IPS-15b (cell line): ENCODE measurements at regions not wholly inside any gene's neighbourhood (a gene's known extent, or its start where the extent isn't known, plus 50 kb on each side); places are given as distances from the start of the nearest gene placed in this dataset.

ENCODE experiments used
- H3K27me3 ChIP-seq: one replicate; pipeline ENCODE4 v1.6.1; 2013; ENCODE audit warnings: low read length; ENCODE audit not compliant: control insufficient read depth, insufficient read depth
- H3K36me3 ChIP-seq: one replicate; pipeline ENCODE4 v1.6.1; 2013; ENCODE audit warnings: low read length; ENCODE audit not compliant: control insufficient read depth, insufficient read depth
- H3K4me1 ChIP-seq: one replicate; pipeline ENCODE4 v1.6.1; 2013; ENCODE audit warnings: mild to moderate bottlenecking, low read length; ENCODE audit not compliant: control insufficient read depth, insufficient read depth
- H3K4me3 ChIP-seq: one replicate; pipeline ENCODE4 v1.5.1; 2013; ENCODE audit warnings: low read depth, low read length
- H3K9ac ChIP-seq: one replicate; pipeline ENCODE4 v1.6.1; 2013; ENCODE audit warnings: low read depth, mild to moderate bottlenecking, low read length
- H3K9me3 ChIP-seq: one replicate; pipeline ENCODE4 v1.6.1; 2013; ENCODE audit warnings: mild to moderate bottlenecking, low read length; ENCODE audit not compliant: control insufficient read depth, insufficient read depth

GRCh38 chr1:72662918-72663317 is 380.6 kb upstream of the NEGR1 start:
- H3K36me3 ChIP-seq = no peaks in the 10 kb centered on the region
- no peaks in the 10 kb centered on the region for H3K27me3 ChIP-seq
- H3K4me1 ChIP-seq = no peaks in the 10 kb centered on the region
- H3K9me3 ChIP-seq = no peaks in the 10 kb centered on the region
- no peak overlapping the region for H3K4me3 ChIP-seq
- no peak overlapping the region for H3K9ac ChIP-seq

GRCh38 chr1:72650843-72651435 is 368.6 kb upstream of the NEGR1 start:
- no peak overlapping the region for H3K4me3 ChIP-seq
- no peaks in the 10 kb centered on the region for H3K36me3 ChIP-seq
- no peaks in the 10 kb centered on the region for H3K4me1 ChIP-seq
- H3K9ac ChIP-seq = no peak overlapping the region
- H3K9me3 ChIP-seq = no peaks in the 10 kb centered on the region
- H3K27me3 ChIP-seq = no peaks in the 10 kb centered on the region

DNA sequence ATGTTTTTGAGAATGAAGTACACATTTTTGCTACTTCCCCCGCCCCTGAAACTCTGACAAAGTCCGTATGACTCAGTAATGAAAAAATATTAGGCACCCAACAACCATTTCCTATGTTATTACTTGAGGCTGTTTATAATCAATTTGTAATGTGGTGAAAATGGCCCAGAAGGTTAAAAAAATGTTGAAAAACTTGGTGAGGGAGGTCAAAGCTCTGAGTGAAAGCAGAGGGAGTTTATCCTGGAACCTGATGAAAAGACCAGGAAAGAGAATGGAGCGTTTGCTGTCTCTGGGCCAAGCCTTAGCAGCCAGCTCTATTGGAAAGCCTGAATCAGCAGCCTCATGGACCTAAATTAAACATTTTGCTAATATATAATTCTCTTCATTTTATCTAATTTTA is 367.7 kb upstream of the NEGR1 start:
- no peaks in the 10 kb centered on the region for H3K9me3 ChIP-seq
- H3K4me1 ChIP-seq = no peaks in the 10 kb centered on the region
- H3K27me3 ChIP-seq = no peaks in the 10 kb centered on the region
- H3K36me3 ChIP-seq = no peaks in the 10 kb centered on the region
- H3K4me3 ChIP-seq = no peak overlapping the region
- H3K9ac ChIP-seq = no peak overlapping the region

GRCh38 chr1:72649211-72649888 is 367.0 kb upstream of the NEGR1 start:
- H3K36me3 ChIP-seq = no peaks in the 10 kb centered on the region
- H3K9me3 ChIP-seq = no peaks in the 10 kb centered on the region
- H3K4me3 ChIP-seq = no peak overlapping the region
- no peaks in the 10 kb centered on the region for H3K27me3 ChIP-seq
- H3K4me1 ChIP-seq = no peaks in the 10 kb centered on the region
- H3K9ac ChIP-seq = no peak overlapping the region

GRCh38 chr1:72648465-72648864 is 366.1 kb upstream of the NEGR1 start:
- Histone ChIP-seq H3K9me3 (no peaks in the 10 kb centered on the region), H3K27me3 (no peaks in the 10 kb centered on the region), H3K4me1 (no peaks in the 10 kb centered on the region), H3K4me3 (no peak overlapping the region), H3K9ac (no peak overlapping the region), H3K36me3 (no peaks in the 10 kb centered on the region)

DNA sequence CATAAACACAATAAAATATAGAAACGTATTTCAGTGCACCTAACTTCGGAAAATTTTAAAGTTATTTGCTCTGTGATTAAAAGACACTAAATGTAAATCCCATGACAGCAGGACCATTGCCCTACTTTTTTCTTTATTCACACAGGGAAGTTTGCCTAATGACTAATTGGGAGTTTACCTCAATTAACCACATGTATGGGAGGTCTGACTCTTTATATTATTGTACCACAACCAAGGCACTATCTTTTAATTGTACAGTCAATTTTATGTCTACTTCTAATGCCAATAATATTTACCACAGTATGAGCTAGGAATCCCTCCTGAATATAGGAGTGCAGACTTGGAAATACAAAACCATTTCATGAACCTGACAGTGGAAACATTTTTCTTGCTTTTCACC is 360.8 kb upstream of the NEGR1 start:
- no peak overlapping the region for H3K9ac ChIP-seq
- no peaks in the 10 kb centered on the region for H3K9me3 ChIP-seq
- H3K4me3 ChIP-seq = no peak overlapping the region
- no peaks in the 10 kb centered on the region for H3K36me3 ChIP-seq
- no peaks in the 10 kb centered on the region for H3K27me3 ChIP-seq
- peaks cover under 1% of the 10 kb centered on the region for H3K4me1 ChIP-seq

GRCh38 chr1:72637593-72637992 is 355.3 kb upstream of the NEGR1 start:
- H3K36me3 ChIP-seq = no peaks in the 10 kb centered on the region
- no peak overlapping the region for H3K9ac ChIP-seq
- no peaks in the 10 kb centered on the region for H3K27me3 ChIP-seq
- H3K4me1 ChIP-seq = peaks cover 5% of the 10 kb centered on the region
- no peak overlapping the region for H3K4me3 ChIP-seq
- H3K9me3 ChIP-seq = no peaks in the 10 kb centered on the region

- no peaks in the 10 kb centered on the region for H3K36me3 ChIP-seq
- H3K9ac ChIP-seq = no peak overlapping the region
- H3K27me3 ChIP-seq = no peaks in the 10 kb centered on the region
- H3K4me1 ChIP-seq = peaks cover 5% of the 10 kb centered on the region
- no peak overlapping the region for H3K4me3 ChIP-seq
- no peaks in the 10 kb centered on the region for H3K9me3 ChIP-seq
These were observed 354.3 kb upstream of the NEGR1 start for GRCh38 chr1:72636631-72637030.

- H3K9ac ChIP-seq = no peak overlapping the region
- H3K4me1 ChIP-seq = peaks cover 5% of the 10 kb centered on the region
- no peaks in the 10 kb centered on the region for H3K27me3 ChIP-seq
- no peaks in the 10 kb centered on the region for H3K36me3 ChIP-seq
- H3K4me3 ChIP-seq = no peak overlapping the region
- H3K9me3 ChIP-seq = no peaks in the 10 kb centered on the region
These were observed 353.4 kb upstream of the NEGR1 start for GRCh38 chr1:72635719-72636118.

GRCh38 chr1:72634946-72635345 is 352.6 kb upstream of the NEGR1 start:
- H3K27me3 ChIP-seq = no peaks in the 10 kb centered on the region
- no peak overlapping the region for H3K4me3 ChIP-seq
- H3K9ac ChIP-seq = no peak overlapping the region
- H3K4me1 ChIP-seq = peaks cover 5% of the 10 kb centered on the region
- no peaks in the 10 kb centered on the region for H3K36me3 ChIP-seq
- H3K9me3 ChIP-seq = no peaks in the 10 kb centered on the region

- Histone ChIP-seq H3K9ac (no peak overlapping the region), H3K9me3 (no peaks in the 10 kb centered on the region), H3K36me3 (no peaks in the 10 kb centered on the region), H3K4me3 (no peak overlapping the region), H3K4me1 (no peaks in the 10 kb centered on the region), H3K27me3 (no peaks in the 10 kb centered on the region)
These were observed 349.1 kb upstream of the NEGR1 start for GRCh38 chr1:72631449-72631848.

GRCh38 chr1:72623299-72623708 is 341.0 kb upstream of the NEGR1 start:
- no peaks in the 10 kb centered on the region for H3K27me3 ChIP-seq
- no peaks in the 10 kb centered on the region for H3K36me3 ChIP-seq
- no peaks in the 10 kb centered on the region for H3K4me1 ChIP-seq
- no peak overlapping the region for H3K9ac ChIP-seq
- no peak overlapping the region for H3K4me3 ChIP-seq
- no peaks in the 10 kb centered on the region for H3K9me3 ChIP-seq
